GM21786 (cell line): ENCODE measurements at regions not wholly inside any gene's neighbourhood (a gene's known extent, or its start where the extent isn't known, plus 50 kb on each side); places are given as distances from the start of the nearest gene placed in this dataset.
A peak's percentile ranks its signal among the peaks of the same experiment; 100 is the strongest.

ENCODE experiments used
- ATAC-seq: cut with Tn5 transposase; IDR thresholded peaks from one replicate; pipeline ENCODE4 v1.9.1; 2021; ENCODE audit not compliant: unreplicated experiment

DNA sequence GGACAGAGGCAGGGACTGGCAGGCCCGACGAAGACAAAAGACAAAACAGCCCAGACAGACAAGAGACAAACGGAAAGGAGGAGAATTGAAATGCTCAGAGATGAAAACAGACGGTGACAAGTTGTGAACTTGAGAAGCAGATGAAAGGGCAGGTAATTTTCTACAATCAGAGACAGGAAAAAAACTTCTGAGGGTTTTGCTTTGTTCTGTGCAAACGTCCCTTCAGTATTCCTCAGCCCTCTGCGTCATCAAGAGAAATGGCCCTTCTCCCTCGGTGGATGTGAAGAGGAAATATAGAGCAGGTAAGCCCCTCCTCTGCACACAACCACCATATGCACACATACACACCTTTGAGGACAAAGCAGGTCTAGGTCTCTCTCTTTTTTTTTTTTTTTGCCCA is 206.6 kb downstream of the UACA start:
- ATAC-seq: no peak

DNA sequence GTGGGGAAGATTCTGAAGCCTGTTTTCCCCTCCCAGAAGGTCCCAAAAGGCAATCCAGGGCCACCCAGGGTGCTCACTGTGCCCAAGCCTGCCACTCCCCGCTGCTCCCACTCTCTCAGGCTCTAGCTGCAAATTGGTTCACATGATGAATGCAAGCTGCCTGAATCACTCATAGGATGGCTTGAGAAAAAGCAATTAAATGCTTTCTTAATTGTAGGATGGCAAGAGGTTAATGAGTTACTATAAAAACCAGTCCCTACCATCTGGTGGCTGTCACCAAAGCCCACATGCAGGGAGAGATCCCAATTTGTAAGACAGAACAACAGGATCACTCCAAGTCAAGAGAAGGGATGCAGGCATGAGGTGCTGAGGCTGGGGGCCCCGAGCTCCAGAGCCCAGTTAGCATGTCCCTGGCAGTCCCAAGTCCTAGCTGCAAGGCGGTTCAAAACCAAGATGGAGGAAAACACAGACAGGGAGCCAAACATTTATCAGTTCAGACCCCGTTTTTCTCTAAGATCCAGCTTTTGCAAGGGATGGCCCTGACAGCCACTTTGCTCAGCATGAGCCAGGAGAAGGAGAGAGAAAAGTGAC is 207.1 kb downstream of the UACA start:
- ATAC-seq: no peak

DNA sequence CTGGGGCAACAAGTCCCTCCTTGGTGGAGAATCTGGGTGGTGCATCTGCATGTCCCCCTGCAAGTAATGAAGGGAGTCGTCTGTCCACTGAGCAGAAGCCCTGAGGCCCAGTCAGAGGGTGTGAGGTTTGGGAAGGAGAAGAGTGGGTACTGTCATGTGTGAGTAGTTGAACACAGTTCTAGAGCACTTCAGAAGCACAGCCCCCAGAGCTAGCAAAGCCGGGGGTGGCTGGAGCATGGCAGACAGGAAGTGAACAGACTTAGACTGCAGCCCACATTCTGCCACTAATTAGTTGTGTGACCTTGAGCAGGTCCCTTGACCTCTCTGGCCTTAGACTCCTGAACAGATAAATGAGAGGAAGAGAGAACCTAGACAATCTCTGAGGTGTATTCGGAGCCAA is 207.6 kb downstream of the UACA start:
- ATAC-seq: no peak

DNA sequence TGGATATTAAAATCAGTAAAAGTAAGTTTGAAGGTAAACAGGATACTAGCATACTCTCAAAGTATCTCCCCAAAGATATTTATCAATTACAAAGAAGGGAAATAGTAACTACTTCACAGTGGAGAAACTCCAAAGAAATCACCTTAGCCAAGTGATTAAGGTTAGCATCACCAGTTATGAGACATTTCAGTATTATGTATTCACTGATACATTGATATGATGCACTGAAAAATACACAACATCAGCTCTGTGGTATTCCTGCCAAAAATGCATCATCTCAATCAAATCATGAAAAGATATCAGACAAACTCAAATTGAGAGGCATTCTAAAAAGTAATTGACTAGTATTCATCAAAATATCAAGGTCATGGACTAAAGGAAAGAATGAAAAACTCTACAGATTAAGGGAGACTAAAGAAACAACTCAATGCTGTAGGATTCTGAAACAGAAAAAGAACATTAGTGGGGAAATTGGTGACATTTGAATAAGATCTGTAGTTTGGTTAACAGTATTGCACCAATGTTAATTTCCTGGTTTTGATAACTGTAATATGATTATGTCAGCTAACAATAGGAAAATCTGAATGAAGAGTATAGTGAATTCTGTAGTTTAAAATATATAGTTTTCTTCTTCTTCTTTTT is 215.4 kb downstream of the UACA start:
- ATAC-seq: no peak

DNA sequence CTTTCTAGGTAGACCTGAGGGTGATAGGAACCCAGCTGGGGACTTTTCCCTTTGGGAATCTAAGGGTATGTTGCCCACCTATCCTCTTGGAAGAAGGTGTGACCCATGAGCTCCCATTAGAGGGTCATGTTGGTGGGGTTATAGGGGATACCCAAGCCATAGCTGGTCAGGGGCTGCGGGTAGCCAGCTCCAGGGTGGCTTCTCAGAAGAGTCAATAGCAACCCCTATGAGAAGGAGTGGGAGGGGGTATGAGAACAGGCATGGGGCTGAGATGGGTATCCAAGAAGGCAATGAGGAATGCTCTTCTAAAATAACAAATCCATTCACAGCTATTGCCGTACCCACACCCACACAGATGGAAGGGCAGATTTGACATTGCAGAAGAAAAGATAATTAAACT is 217.8 kb downstream of the UACA start:
- no peak for ATAC-seq

DNA sequence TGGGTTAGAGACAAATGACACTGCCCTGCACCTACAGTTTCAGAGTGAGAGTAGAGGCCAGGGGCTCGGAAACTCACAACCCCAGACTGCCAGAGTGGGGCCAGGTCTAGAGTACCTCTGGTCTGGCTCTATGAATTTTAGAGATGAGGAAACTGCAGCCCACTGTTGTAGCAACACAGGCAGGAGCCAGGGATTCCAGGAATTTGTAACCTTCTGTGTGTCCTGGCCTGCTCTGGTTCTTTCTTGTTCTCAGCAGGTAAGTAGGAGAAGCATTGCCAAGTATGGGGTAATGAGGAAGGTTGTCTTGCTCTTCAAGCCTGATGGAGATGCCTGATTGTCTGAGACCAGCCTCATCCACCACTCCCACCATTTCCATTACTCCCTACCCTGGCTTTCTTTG is 221.8 kb downstream of the UACA start:
- ATAC-seq: no peak

DNA sequence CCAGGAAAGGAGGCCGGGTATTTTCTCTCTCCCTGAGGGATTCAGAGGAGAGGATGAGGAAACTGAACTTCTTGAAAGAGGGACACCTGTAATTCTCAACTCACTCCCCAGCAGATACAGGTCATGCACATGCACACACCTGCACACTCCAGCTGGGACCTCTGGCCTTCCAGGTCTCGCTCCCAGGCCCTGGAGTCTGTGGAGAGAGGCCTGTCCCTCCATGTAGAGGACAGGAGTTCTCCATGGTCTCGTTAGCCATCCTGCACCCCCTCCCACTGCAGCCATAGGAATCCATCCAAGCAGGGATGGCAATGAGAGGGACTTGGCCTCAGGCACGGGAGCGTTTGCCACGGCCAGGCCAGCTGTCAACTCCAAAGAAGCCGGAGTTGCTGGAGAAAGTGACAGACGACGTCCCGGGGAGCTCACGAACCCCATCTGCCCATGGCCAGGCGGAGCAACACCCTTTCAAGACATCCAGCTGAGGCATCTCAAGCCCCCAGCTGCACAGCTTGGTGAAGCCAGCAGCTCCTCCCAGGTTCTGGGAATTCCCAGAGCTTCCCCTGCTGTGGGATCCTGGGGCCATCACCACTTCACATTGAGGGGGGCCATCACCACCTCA is 223.3 kb downstream of the UACA start:
- no peak for ATAC-seq

DNA sequence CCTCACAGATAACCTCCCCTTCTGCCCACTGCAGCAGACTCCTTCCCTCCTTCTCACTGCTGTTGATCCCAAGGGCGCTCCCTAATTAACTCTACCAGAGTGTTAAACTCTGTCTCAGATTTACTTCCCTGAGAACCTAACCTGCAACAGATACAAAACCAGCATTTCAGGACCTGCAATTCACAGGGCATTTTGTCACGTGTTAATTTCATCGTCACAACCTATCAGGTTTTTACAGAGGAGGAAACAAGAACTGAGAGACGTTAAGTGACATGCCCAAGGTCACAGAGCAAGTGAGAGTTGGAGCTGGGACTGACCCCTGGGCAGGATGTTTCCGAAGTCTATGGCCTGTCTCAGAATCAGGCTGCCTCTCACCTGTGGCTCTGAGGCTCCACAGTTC is 223.9 kb downstream of the UACA start:
- no peak for ATAC-seq

DNA sequence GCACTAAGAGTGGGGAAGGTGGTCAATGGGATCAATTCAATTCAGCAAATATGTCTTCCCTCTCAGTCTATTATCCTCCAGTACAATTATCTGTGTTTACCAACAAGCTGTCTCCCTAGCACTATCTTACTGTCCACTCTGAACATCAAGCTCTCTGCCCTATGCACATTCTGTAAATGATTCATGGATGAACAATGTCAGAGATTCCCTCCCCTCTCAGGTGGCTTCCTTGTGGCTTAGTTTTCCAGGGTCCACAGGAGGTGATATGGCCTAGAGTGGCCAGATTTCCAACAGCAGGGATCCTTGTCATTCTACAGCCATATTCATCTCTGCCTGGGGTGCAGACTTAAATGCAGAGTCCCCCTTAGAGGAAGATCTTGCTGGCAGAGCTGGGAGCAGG is 225.1 kb downstream of the UACA start:
- ATAC-seq: no peak

DNA sequence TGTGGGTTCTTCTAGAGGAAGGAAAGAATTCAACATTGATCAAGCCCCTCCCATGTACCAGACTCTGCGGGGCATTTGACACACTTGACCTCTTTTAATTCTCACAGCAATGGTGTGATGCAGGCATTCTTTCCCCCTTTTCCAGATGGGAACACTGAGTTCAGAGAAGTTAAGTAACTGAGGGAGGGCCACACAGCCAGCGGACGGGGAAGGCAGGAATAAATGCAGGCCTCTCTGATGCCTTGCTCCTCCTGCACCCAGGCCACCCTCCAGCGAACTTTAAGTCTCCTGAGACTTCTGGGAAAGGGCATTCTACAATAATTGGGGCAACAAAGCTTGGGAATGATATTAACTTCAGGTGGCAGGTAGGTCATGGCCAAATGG is 227.4 kb downstream of the UACA start:
- no peak for ATAC-seq

DNA sequence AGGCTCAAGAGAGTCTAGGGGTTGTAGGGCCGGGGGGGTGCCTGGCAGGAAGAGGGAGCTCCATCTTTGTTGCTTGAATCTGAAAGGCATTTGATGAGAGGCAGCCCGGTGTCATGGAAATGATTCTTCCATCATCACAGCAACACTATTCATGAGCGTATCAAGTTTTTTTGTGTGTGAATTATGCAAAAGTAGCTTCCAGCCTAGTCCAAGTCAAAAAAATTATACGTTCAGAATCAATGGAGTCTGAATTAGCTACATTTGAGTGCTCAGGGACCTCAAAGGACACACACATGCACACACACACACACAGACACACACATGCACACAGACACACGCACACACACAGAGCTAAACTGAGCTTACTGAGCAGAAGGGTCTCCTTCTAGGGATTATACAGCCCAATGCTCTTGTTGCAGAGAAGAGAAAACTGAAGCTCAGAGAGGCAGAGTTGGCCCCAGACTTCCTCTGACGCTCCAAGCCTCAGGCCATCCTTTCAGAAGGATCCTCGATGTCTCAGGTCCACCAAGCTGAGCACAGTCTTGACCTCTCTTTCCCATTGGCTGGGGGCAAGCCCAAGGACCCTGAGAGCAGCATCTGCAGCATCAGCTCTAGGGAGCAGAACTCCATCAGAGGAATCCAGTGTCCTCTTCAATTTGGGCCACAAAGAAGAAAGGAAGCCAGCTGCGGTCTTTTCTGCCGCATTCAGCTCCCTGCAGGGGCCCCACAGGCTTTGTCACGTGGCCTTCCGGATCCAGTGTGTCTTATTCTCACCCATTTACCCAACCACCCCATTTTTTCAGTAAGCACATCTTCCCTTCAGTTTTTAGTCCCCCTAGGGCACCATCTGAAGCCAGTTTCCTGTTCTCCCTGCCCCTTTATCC is 228.0 kb downstream of the UACA start:
- ATAC-seq: no peak

DNA sequence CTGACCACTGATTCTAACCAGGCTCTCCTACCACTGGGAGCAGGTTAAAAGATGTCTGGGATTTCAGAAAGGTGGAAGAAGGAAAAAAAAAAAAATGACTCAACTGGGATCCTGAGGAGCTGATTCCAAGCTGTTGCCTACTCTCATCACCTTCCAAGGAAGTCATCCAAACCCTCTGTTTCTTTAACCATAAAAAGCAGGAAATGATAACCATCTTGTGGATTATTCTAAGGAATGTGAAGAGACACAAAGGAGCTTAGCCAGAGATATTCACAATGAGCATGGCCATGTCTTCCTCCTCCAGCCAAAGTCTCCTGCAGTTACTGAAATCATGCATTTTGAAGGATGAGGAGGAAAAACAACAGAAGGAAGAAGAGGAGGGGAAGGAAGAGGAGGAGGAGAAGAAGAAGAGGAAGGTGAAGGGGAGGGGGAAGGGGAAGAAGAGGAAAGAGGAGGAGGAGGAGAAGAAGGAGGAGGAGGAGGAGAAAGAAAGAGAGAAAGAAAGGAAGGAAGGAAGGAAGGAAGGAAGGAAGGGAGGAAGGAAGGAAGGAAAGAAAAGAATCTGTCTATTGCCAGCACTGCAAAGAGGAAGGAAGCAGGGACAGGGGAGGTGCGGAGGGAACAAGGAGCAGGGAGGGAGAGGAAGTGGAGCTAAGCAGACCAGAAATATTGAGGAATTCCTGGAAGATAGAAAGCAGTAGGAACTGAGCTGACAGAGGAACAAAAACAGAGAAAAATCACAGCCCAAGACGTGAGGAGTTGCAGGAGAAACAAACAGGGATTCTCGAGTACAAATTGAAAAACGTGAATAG is 229.2 kb downstream of the UACA start:
- no peak for ATAC-seq

DNA sequence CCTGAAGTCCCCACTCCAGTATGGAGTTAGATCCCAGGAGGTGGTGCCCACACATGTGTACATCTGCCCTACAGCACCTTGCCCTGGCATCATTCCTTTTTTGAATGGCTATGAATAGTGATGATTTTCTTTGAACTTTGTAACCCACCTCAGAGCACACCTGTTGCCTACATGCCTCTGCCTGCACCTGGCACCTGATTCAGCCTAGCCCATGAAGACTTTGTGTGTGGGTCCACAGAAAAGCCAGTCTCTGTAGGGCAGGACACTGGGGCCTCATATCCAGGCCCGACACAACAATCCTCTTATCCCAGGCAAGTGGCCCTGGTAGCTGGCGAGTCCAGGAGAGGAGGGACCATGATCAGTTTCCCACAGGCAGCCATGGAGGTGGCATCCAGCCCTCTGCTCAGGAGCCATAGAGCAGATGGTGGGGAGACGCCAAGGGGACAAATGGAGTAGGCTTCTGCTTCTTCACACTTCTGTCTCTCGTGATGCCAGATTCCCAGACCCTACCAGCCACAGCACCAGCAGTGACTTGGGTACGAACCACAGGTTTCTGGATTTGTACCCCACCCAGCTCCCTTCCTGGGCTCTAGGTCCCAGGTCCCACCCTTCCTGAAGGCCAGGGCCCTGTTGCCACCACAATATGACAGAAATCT is 230.7 kb downstream of the UACA start:
- no peak for ATAC-seq

DNA sequence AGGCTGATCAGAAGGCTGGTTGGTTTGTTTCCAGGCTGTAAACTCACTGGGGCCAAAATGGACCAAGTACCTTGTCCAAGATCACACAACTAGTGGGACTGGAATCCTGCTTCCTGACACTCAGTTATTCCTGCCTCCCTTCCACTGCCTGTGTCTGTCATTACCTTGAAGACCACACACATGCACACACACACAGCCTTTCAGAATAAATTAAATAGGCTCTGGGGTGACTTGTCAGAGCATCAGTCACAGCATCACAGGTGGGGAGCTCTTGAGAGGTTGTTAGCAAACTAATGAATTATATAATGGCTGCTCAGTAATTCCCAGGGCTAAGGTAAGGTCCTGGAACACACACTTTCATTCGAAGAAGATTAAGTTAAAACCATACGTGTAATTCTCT is 231.8 kb downstream of the UACA start:
- ATAC-seq: no peak

DNA sequence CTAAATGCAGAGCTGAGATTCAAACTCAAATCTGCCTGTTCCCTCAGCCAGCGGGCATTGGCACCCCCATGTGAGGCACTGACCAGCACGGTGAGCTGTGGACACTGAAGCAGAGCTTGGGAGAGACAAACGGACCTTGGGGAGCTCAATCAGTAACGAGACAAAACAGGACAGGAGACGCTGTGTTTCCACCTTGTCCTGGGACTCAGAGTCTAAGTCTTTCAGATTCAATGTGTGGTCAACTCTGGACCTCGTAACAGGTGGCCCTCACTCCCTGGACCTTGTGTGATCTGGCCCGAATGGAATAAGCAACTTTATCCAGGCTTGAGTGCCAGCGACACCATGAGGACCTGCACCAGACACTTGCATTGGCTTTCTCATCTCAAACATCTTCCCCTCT is 232.5 kb downstream of the UACA start:
- ATAC-seq: no peak

DNA sequence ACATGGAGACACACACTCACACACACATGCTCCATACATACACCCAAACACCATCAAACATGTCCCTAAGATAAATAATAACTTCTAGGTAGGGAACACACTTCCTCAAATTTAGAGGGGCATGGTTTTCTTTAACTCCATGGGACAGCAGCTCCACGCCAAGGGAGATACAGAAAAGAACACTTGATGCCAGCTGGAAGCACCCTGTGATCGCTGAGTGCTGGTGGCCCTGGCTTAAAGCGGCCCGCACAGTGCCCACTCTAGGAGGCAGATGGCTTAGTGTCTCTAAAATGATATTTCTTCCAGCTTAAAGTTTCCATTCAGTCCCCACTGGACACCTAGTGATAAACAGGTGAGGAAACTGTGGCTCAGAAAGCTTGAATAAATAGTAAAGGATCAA is 232.9 kb downstream of the UACA start:
- ATAC-seq: no peak

DNA sequence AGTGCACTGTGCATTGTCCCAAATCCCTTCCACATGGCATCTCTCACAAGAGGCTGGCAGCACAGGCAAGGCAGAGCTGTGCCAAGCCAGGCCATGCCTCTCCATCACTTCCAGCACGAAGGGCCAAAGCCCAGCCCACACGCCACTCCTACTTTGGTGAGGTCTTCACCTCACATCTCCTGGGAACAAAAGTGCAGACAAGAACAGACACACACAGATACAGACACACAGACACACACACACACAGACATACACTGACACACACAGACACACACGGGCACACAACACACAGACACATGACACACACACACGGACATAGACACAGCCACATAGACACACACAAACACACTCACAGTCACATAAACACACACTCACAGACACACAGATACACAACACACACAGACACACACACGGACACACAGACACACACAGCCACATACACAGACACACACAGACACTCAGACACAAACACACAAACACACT is 233.3 kb downstream of the UACA start:
- no peak for ATAC-seq

DNA sequence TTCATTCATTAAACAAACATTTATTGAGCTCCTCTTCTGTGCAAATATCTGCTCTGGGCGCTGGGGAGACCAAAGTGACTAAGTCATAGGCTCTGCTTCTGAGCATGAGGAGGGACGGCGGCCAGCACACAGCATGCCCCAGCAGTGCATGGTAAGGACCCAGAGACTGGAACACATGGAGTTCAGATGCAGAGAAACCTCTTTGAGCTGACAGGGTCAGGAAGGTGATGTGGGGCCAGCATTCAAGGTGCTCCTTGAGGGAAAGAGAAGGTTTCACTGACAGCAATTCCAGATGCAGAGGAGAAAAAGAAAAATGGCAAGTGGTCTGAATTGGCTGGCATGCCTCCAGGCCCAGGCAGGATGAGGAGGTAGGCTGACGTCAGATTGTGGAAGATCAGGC is 234.5 kb downstream of the UACA start:
- no peak for ATAC-seq

DNA sequence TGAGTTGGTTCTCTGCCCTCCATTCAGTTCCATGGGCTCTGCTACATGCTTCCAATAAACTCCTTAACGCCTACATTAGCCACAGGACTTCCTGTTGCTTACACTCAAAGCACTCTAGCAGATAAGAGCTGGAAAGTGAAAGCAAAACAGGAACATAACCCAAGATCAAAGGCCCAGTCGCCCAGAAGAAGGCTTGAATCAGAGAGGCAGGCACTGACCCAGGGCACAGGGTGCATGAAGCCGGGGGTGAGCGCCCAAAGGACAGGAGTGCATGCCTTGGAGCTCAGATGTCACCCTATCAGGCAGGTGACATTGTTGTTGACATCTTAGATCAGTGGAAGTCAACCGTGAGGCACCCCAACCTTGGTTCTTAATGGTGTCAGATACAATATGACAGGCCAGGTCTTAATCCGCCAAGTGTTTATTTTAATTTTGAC is 235.1 kb downstream of the UACA start:
- ATAC-seq: peak; percentile 62

DNA sequence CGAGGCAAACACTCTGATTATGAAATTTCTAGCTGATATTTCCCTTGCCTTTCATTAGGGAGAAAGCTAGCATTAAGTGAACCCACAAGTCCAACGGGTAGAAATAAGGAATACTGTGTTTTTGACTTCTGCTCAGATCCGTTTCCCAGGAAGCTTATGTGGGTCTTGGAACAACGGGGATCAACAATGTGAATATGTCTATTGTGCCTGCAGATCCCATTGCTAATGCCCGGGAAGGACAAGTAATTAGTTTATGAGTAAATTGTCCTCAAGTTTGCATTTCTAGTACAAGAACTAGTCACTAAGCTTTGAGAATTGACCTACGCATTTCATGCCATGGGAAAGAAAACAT is 236.4 kb downstream of the UACA start:
- ATAC-seq: no peak
